ENCODE measurements at regions not wholly inside any gene's neighbourhood (a gene's known extent, or its start where the extent isn't known, plus 50 kb on each side); places are given as distances from the start of the nearest gene placed in this dataset.

DNA sequence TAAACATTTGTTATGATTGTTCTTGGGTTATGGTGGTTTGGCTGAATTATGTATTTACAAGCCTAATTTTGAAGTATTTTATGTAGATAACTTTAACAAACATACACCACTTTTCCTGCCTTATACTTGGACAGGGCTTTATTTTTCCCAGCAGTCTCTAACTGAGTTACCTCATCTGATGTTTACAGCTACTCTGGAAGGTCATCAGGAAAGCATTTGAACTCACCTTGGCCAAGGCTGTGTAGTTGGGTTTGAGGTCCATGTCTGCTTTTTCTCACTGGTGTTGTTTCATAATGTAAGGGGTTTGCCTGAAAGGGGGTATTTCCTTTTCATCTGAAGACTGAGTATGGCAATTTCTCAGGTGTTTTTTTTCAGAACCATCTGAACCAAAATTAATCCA lies 193.5 kb downstream of the RWDD3 start:
- DNase-seq (ENCODE audit: low read depth, low spot score) = no peak

DNA sequence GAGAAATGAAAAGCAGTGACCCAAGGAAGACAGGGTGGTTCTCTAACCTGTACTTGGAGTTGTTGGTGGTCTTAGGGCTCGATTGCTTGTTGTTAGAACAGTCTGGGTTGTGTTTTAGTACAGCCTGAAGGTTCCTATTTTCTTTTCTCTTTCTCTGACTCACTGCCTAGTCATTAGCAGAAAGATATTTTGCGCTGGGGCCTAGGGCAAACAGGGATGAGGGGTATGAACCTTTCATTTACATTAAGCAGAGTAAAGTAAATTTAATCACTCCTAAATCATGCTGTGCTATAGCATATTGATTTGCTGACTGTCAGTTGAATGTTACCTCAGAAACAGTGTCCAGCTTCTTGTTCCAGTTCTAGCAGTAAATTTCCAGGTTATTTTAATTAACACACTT lies 197.2 kb downstream of the RWDD3 start:
- no peak for DNase-seq (ENCODE audit: low read depth, low spot score)

DNA sequence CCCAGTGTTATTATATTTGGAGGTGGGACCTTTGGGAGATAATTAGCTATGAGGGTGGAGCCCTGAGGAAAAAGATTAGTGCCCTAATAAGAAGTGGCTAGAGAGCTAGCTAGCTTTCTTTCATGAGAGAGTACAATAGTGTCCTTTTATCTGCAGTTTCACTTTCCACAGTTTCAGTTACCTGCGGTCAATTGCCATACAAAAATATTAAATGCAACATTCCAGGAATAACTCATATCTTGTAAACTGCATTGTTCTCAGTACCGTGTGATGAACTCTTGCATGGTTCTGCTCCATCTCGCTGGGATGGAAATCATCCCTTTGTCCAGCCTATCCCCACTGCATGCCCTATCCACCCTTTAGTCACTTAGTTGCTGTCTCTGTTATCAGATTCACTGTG lies 201.6 kb downstream of the RWDD3 start:
- DNase-seq (ENCODE audit: low read depth, low spot score) = no peak

DNA sequence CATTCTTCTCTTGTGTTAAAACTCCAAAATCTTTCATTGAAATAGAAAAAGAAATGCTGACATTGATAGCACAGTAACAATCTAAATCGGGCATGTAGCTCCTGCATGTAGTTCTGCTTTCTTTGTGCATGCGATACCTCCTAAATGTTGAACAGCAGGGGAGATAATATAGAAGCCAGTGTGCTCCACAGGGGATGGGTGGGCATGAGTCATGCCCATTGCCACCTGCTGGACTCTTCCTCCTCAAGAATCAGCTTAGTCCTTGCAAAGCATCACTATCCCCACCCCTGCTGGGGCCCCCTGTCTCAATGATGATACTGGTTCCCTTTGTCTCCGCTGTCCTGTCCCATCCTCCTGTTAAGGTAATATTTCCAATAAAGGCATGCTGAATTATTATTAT lies 203.0 kb downstream of the RWDD3 start:
- no peak for DNase-seq (ENCODE audit: low read depth, low spot score)

DNA sequence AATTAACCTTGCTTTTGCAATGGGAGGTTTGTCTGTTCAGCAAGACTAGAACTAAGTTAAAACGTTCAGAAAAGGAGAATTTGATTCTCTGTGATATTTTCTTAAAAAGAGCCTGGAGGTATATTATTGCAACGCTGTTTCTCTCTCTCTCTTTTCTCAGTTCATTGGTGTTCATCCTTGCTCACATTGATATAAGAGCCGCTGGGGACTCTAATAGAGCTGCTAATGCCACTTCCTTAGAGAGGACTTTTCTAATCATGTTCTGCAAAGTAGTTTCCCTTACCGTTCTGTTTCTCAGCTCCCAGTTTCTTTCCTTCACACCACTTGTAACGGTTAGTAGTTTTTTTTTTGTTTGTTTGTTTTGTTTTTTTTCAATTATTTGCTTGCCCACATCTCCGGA lies 203.8 kb downstream of the RWDD3 start:
- no peak for DNase-seq (ENCODE audit: low read depth, low spot score)

DNA sequence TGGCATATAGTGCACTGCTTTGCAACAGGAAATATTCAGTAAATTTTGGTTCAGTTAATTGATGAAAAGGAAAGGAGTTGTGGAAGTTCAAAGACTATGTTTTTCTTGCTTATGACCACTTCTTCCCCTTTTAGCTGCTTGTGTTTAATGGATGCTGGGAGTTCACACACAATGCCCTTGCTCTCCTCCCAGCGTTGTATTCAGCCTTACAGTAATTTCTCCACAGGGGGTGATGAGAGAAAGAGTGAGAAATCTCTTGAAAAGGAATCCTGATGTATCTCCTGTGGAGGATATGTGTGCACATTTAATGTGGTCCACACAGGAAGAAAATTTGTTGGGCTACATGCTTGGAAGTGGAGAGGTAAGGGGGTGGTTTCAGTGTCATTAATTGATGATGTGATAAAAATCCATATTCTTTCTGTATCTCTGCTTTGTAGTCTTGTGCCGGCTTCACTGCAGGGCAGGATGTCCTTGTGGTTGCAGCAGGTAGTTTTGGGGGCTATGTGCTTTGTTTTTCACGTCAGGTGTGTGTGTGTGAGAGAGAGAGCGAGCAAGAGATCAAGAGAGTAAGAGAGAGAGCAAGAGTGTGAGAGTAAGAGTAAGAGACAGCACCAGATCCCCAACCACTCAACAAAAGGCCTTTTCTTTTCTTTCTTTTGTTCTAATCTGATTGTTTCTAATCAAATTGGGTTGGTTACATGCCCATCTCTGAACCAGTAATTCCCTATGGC lies 204.4 kb downstream of the RWDD3 start:
- no peak for DNase-seq (ENCODE audit: low read depth, low spot score)

DNA sequence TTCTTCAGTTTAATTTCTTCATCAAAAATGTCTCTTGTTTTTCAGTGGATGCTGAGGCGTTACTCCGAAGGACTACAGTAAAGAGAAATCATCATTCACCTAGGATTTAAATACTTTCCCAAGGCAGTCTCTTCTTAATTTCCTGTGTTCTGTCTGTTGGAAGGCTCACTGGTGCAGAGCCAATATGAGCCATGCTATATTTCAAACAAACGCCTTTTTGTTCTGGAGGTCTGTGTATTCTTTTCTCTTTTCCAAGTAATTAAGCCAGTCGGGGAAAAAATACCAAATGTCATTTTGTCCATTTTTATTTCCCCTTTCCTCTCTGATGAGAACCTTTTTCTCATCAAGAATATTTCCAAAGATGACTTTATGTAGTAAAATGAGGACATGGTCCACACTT lies 206.5 kb downstream of the RWDD3 start:
- no peak for DNase-seq (ENCODE audit: low read depth, low spot score)

DNA sequence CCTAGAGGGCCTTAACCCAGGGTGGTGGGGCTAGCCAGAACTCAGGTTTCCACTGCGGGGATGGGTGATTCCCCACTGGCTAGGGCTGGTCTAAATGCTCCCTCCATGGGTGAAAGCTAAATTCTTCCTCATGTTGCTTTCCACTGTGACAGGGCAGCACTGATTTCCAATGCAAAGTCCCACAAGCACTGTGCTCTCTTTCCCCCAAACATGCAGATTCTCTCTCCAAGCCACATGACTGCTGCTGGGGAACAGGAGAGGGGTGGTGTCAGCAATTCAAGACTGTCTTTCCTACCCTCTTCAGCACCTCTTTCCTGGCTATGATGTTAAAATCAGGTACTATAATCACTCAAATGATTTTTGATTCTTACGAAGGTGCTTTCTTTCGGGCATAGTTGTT lies 215.5 kb downstream of the RWDD3 start:
- no peak for DNase-seq (ENCODE audit: low read depth, low spot score)

DNA sequence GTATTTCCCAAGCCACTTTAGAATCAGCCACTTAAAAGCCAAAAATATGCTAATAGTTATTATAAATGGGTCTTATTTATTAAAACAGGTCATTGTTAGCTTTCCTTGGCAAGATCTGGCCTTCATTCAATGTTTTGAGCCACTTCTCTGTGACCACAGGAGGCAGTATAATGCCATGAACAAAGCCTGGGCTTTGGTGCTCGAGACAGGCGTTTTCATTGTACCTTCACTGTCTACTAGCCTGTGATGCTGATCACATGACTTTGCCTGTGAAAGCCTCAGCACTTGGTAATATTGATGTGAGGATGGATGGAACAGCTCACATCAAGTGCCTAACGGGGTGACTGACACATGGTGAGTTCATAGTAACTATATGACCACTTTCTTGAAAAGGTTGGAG lies 217.0 kb downstream of the RWDD3 start:
- no peak for DNase-seq (ENCODE audit: low read depth, low spot score)

DNA sequence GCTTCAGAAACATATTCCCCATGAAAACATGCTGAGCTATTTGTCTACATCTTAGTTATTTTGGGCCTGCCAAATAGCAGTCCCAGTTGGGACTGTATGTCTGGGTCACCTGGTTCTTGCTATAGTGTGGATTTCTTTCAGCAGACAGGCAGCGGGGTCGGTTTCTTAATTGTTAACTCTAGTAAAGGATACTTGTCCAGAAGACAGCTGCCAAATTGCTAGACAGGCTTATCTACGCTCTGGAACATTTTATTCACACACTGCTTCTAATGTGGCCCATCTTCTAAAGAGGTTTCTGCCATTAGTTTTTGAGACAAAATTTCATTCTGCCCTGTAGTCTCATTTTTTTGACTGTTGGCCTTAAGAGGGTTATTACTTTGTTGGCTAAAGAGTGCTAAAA lies 217.9 kb downstream of the RWDD3 start:
- DNase-seq (ENCODE audit: low read depth, low spot score) = no peak

DNA sequence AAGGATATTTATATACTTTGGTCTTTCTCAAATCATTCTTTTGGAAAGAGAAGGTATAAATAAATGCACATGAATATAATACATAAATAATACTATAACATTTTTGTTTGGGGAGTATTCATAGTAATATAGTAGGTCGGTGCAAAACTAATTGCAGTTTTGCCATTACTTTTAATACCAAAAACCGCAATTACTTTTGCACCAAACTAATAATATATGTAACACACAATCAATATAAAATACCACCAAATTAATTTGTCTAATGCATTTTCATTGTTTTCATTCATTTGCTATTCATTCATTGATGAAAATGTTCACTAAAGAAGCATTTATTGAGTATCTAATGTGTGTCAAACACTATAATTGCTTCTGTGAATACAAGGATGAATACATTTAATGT lies 219.0 kb downstream of the RWDD3 start:
- no peak for DNase-seq (ENCODE audit: low read depth, low spot score)

DNA sequence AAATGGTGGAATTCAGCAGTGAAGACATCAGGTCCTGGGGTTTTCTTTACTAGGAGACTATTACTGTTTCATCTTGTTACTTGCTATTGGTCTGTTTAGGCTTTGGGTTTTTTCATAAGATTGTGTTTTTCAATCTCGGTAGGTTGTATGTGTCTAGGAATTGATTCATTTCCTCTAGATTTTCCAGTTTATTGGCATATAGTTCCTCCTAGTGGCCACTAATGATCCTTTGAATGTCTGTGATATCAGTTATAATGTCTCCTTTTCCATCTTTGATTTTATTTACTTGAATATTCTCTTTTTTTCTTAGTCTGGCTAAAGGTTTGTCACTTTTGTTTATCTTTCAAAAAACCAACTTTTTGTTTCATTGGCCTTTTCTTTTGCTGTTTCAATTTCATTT lies 233.0 kb downstream of the RWDD3 start:
- no peak for DNase-seq (ENCODE audit: low read depth, low spot score)

DNA sequence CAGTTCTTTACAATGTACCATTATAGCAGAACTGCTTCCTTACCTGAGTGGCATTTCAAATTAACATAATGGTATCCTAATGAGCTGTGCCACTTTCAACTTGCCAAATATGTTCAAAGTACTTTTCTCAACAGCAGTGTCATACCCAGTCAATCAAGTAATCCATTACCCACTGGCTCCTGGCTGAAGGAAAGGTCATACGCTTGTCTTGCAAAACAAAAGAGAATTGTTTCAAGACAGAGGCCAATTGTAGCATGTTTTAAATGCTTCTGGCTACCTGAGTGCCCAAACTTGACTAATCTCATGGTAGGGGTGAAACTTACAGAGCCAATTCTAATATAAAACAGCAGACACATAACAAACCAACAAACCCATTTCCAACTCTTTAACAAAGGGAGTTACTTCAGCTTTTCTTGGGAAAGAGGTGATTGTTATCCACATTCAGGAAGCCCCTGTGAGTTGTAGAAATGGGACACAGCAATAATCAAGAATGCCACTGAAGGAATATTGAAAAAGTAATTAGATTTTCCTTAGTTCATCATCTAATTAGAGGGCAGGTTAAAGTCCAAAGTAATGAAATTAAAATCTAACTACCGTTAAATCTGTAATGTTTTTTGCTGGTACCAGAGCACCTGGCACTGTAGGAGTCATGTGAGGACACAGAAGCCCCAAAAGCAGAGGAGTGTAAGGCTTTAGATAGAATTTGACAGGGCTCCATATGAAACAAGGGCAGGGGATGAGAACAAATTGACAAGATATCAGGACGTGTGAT lies 241.9 kb downstream of the RWDD3 start:
- DNase-seq (ENCODE audit: low read depth, low spot score) = no peak

DNA sequence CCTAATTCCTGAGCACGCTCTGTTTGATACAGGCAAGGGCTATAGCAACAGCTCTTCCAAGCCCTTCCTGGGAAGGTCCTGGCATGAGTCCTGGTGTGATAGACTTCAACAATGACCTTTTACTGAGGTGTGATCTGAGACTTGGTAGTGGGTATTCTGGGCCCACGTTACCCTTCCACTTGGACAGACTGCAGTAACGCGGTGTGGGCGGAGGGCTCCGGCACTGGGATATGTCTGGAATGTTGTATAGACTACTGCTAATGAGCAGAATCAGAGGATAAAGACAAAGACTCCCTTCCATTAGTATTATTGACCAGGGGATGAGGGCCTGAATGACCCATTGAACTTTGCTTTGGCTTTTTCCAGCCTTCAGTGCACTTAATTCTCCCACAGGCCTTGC lies 262.3 kb downstream of the RWDD3 start:
- no peak for DNase-seq (ENCODE audit: low read depth, low spot score)

DNA sequence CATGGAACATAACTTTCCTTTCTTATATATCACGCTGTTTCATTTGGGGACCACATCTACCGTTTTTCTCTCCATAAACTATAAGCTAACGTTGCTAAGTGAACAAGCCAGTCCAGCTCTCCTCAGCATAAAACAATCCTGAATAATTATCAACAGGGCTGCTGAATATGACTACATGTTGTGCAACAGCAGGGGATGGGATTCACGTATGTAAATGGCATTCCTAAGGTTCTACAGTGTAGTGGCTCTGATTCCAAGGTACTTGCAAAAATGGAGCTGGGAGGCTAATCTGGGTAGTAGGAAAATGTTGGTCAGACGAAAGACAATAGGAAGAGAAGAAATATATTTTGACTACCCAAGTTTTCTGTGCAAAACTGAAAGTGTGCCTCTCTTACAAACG lies 262.8 kb downstream of the RWDD3 start:
- no peak for DNase-seq (ENCODE audit: low read depth, low spot score)

DNA sequence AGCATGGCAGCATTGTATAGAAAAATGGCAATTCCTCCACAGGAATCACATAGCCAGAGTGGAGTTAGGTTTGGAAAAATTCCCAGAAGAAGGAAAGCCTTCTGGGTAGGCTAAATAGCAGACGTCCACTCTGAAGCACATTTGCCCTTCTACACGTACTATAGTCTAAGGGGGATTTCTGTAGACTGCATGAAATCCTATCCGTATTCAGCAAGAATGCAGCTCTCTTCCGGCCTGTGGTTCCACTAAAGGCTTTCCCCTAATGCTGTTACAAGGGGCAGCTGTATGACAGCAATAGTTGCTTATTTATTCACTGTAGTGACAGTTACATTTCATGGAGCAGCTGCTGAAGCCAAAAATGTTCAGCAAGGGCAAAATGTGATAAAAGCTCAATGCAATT lies 263.6 kb downstream of the RWDD3 start:
- no peak for DNase-seq (ENCODE audit: low read depth, low spot score)

DNA sequence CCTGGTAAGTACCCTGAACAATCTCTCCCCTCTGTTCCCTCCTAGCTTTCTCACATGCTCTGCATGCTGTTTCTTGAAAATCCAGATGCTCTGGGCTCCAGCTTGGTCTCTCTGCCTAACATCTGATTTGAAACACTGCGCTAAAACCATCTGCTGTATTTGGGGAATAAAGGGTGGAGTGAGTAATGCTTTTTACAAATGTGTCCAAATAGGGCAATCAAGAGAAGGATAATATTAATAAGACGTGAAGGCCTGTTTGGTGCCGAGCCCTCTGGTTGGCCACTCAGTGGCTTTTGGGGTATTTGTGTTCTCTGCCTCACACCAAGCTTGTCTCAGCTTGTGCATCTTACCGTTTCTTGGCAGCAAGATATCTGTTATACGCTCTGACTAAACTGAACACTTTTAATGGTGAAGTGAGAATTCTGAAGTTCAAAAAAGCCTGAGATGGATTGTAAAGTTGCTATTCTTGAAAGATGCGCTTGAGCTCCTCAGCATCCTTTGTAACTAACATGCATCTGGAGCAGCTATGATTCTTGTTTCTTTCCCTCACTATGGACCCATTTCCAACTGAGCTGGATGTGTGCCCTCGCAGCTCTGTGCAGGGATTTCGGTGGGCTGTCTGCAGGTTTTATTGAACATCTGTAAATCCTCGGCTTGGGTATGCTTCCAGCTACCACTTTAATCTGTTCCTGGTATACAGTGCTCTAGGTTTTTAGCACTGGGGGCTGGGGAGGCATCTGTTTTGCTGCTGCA lies 269.4 kb downstream of the RWDD3 start:
- DNase-seq (ENCODE audit: low read depth, low spot score) = no peak

DNA sequence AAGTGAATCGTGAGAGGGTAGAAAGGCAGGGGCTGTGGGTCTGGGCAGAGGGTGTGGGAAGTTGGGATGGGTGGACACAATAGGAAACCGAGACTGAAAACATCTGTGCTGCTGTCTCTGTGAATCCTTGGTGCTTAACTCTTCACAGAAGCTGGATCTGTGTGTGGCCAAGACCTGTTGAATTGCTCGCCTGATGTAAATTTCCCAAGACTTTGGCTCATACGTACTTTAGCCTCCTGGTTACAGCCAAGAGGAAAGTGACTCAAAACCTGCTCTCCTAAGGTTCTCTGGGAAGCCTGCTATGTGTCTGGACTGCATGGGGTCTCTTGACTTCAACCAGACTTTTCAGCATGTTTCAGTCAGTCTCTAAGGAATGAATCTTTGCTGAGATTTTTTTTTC lies 270.3 kb downstream of the RWDD3 start:
- DNase-seq (ENCODE audit: low read depth, low spot score) = no peak

DNA sequence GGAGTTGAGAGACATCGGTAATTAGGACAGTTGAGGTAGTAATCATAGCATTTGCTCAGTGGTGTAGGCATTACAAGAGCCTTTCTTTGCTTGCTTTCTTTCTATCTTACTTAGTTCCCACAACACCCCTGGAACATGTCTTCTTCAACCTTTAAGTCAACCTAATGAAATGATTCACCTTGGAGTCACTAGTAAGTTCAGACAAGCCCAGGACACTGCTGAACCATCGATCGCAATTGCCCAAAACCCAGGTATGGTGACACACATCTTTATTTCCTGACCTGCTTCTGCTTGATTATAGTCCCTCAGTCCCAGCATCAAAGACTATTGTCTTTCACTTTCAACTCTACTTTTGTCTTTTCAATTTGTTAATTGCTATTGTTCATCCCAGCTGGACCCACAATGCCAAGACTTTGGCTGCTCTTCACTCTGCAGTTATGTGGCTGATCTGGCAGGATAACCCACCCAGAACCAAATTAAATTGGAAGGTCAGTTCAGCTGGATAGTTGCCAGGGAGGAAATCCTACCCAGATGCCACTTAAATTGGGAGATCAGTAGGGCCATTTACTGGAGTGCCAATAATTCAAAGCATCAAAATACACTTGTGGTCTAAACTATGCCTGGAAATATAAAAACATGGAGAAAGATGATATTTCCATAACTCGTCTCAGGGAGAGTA lies 272.9 kb downstream of the RWDD3 start:
- no peak for DNase-seq (ENCODE audit: low read depth, low spot score)

DNA sequence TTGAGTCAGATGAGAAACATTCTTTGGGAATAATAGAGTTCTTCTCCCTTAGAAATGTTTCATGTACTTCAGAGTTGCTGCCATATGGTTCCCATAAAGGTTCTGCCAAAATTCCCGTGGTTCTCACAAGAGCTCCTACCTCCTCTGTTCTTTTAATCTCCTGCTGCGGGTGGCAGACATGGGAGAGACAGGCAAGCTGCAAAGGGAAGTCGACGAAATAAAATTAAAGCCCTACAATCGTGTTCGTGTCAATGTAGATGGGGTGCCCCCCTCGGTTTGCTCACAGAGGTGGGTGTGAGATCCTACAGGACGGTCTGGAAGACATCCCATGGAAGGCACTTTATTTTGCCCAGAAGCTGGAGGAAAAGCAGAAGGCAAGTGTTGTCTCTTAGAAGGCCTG lies 276.0 kb downstream of the RWDD3 start:
- DNase-seq (ENCODE audit: low read depth, low spot score) = no peak

DNA sequence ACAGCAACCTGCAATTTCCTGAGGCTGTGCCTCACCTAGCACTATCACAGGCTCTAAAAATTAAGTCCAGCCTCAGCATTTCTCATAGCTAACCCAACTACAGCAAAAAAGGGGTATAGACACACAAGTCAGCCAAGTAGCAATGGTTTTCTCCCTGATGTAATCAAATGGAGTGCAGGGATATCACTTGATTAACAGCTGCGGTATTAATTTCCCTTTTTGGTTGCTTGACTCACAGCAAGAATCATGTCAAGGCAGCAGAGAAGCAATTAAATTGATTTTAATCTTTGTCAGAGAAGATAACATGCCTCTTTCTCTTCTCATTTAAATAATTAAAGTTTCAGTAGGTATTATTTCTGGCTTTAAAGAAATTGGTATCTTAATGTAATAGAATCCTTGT lies 278.9 kb downstream of the RWDD3 start:
- DNase-seq (ENCODE audit: low read depth, low spot score) = no peak

DNA sequence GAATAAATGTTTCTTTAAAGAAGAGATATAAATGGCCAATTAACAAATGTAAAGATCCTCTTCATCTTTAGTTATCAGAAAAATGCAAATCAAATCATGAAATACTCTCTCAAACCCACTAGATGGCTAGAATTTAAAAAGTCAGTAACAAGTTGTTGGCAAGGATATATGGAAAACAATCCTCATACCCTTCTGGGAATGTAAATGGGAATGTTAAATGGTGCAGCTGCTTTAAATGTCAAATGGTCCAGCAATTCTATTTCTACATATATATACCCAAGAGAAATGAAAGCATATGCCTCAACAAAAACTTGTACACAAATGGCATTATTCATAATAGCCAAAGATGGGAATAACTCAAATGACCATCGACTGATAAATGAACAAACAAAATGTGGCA lies 283.5 kb downstream of the RWDD3 start:
- no peak for DNase-seq (ENCODE audit: low read depth, low spot score)

Measured in smooth muscle cell of the brain vasculature (primary cell).